ENCODE measurements at regions not wholly inside any gene's neighbourhood (a gene's known extent, or its start where the extent isn't known, plus 50 kb on each side); places are given as distances from the start of the nearest gene placed in this dataset.

GRCh38 chr20:19083136-19083621 lies 129.3 kb upstream of the SLC24A3 start:
- TF ChIP-seq CTCF (conservative IDR thresholded peaks at IDR 0.05; ENCODE audit: low read depth), result no peak
- no peak for DNase-seq (ENCODE audit: low spot score)
- ChIA-PET POLR2A (ENCODE audit: low non-redundant PET) (no interaction called here), CTCF (no interaction called here)
- H3K27ac ChIP-seq, result no peak overlapping the region

GRCh38 chr20:19090332-19090731 lies 122.1 kb upstream of the SLC24A3 start:
- no peak overlapping the region for H3K27ac ChIP-seq
- POLR2A ChIA-PET (ENCODE audit: low non-redundant PET), result no interaction called here
- no peak for TF ChIP-seq CTCF (conservative IDR thresholded peaks at IDR 0.05; ENCODE audit: low read depth)
- CTCF ChIA-PET, result no interaction called here
- no peak for DNase-seq (ENCODE audit: low spot score)

- ChIA-PET POLR2A (ENCODE audit: low non-redundant PET) (no interaction called here), CTCF (no interaction called here)
- no peak overlapping the region for H3K27ac ChIP-seq
- TF ChIP-seq CTCF (conservative IDR thresholded peaks at IDR 0.05; ENCODE audit: low read depth), result no peak
- no peak for DNase-seq (ENCODE audit: low spot score)
These were observed 117.4 kb upstream of the SLC24A3 start for GRCh38 chr20:19094959-19095541.

GRCh38 chr20:19095762-19096161 lies 116.7 kb upstream of the SLC24A3 start:
- CTCF ChIA-PET, result no interaction called here
- H3K27ac ChIP-seq, result no peak overlapping the region
- TF ChIP-seq CTCF (conservative IDR thresholded peaks at IDR 0.05; ENCODE audit: low read depth), result no peak
- DNase-seq (ENCODE audit: low spot score), result no peak
- POLR2A ChIA-PET (ENCODE audit: low non-redundant PET), result no interaction called here

GRCh38 chr20:19096843-19097242 lies 115.6 kb upstream of the SLC24A3 start:
- no peak for TF ChIP-seq CTCF (conservative IDR thresholded peaks at IDR 0.05; ENCODE audit: low read depth)
- CTCF ChIA-PET, result no interaction called here
- POLR2A ChIA-PET (ENCODE audit: low non-redundant PET), result no interaction called here
- no peak overlapping the region for H3K27ac ChIP-seq
- DNase-seq (ENCODE audit: low spot score), result no peak

- ChIA-PET POLR2A (ENCODE audit: low non-redundant PET) (no interaction called here), CTCF (no interaction called here)
- TF ChIP-seq CTCF (conservative IDR thresholded peaks at IDR 0.05; ENCODE audit: low read depth), result no peak
- DNase-seq (ENCODE audit: low spot score), result no peak
- no peak overlapping the region for H3K27ac ChIP-seq
These were observed 114.3 kb upstream of the SLC24A3 start for GRCh38 chr20:19098117-19098516.
